Non-pigmented ciliary epithelial cell (primary cell): ENCODE measurements at regions not wholly inside any gene's neighbourhood (a gene's known extent, or its start where the extent isn't known, plus 50 kb on each side); places are given as distances from the start of the nearest gene placed in this dataset.
"Not testable (repeated sequence)": the region's sequence is repeated elsewhere in the genome, so short reads cannot be mapped to it uniquely, and the experiment has no call there.

Source experiments
- DNase-seq: peaks from one replicate; pipeline ENCODE4 v3.0.0-alpha.2; 2010; ENCODE audit warnings: low read depth

- no peak for DNase-seq
These were observed 228.9 kb upstream of the SEMA3D start for GRCh38 chr7:85415743-85416142.

DNA sequence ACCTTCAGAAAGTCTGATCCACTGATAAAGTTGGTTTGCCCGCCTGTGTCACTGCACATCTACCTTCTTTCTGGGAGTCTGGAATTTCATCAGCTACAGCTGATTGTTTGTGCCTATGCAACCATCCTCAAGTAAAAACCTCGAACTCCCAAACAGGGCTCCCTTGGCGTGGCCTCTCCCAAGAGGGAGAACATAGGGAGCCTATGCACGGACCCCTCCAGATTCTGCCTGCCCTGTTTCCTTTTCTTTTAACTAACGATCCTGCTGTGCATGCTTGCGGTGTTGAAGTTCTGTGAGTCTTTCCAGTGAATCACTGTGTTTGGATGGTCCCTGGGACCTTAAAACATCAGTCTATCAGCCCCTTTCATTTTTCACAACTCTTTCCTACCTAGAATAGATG is 226.9 kb upstream of the SEMA3D start:
- no peak for DNase-seq

GRCh38 chr7:85412912-85413311 is 226.1 kb upstream of the SEMA3D start:
- DNase-seq = no peak

DNA sequence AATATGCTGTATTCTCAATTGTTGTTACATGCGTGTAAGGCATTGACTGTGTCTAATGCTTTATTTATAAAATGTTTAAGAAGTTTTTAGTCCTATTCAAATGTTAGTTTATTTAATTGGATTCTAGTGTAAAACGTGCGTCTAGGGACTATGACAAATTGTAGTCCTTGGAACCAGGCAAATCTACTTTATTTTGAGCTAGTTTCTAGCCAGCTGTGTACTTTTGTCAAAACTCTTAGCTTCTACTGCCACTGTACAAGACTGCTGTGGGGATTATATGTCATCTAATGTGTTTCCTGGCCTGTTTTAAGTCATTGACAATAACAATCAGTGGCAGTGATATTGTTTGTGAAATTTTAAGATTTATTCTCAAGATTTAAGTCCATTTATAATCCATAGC is 220.5 kb upstream of the SEMA3D start:
- DNase-seq = no peak

DNA sequence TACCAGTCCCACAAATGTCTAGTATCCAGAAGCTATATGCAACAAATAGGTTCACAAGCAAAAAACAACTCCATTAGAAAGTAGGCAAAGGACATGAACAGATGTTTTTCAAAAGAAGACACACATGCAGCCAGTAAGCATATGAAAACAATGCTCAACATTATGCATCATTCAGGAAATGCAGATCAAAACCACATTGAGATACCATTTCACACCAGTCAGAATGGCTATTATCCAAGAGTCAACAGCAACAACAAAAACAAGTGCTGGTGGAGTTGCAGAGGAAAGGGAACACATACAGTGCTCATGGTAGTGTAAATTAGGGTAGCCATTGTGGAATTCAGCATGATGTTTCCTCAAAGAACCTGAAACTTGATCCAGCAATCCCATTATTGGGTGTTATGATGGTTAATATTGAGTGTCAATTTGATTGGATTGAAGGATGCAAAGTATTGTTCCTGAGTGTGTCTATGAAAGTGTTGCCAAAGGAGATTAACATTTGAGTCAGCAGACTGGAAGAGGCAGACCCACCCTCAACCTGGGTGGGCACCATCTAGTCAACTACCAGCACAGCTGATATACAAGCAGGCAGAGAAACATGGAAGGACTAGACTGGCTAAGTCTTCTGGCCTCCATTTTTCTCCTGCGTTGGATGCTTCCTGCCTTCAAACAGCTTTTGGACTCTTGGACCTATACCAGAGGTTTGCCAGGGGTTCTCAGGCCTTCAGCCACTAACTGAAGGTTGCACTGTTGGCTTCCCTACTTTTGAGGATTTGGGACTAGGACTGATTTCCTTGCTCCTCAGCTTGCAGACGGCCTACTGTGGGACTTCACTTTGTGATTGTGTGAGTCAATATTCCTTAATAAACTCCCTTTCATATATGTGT is 218.4 kb upstream of the SEMA3D start:
- no peak for DNase-seq

- DNase-seq = no peak
These were observed 209.8 kb upstream of the SEMA3D start for GRCh38 chr7:85396676-85397075.

GRCh38 chr7:85392789-85393188 is 205.9 kb upstream of the SEMA3D start:
- no peak for DNase-seq

DNA sequence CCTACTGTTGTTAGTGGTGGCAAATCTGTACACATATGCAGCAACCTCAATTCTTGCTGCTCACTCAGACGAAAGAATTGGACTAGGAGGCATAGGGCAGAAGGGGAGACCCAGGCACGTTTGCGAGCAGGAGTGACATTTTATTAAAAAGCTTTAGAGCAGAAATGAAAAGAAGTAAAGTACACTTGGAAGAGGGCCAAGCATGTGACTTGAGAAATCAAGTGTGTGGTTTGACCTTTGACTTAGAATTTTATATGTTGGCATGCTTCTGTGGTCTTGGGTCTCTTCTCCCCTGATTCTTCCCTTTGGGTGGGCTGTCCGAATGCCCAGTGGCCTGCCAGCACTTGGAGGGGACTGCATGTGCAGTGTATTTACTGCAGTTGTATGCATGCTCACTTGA is 205.5 kb upstream of the SEMA3D start:
- no peak for DNase-seq

DNA sequence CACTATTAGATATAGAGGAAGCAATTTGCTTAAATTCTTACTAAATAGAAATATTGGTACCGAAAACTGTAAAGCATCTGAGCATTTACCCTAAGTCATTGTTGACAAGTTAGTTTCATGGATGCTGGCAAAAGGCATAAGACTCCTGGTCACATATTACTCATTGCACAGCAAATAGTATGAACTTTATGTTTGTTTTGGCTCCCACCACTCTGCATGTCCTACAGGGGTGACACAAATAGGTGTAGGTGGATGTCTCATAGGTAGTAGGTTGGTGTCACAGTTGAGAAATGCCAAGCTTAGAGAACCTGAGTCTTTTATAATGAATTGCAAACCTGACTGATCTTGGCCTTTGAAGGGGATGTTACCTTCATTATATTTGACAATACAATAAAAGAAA is 199.6 kb upstream of the SEMA3D start:
- no peak for DNase-seq

GRCh38 chr7:85384392-85384791 is 197.5 kb upstream of the SEMA3D start:
- no peak for DNase-seq

DNA sequence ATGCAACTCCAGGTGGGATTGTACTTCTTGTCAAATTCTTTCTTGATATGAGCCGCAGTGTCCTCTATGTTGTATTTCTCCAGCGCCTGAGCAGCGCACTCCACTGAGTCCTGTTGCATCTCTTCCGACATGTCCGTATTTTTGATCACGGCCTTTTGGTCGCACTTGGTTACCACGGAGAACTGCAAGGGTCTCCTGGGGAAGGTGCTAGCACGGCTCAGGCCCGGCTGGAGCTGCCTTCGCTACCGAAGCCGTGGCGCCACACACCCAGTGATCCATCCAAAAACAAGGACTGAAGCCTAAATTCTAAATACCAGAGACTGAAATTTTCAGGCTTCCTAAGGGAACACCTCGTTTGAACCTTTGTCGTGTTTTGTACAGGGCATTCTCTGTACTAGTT is 194.4 kb upstream of the SEMA3D start:
- DNase-seq = no peak

GRCh38 chr7:85376589-85376988 is 189.7 kb upstream of the SEMA3D start:
- DNase-seq = no peak

GRCh38 chr7:85356916-85357315 is 170.1 kb upstream of the SEMA3D start:
- no peak for DNase-seq

GRCh38 chr7:85343484-85343883 is 156.6 kb upstream of the SEMA3D start:
- no peak for DNase-seq

DNA sequence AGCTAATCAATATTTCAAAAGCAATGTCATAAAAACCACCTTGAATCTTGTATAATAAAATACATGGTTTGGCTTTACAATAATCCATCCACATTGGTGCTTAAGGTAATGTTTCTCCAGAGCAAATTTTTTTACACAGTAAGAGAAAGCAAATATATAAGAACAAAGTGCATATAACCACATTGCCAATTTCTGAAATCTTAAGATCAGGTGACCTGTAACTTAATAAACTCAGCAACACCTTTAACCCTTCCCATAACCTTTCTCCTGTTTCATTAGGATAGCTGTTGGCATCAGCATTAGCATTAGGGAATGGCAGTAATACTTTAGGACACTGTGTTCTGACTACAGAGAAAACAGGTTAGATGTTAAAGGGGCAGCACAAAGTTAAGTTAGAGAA is 155.9 kb upstream of the SEMA3D start:
- DNase-seq = no peak

DNA sequence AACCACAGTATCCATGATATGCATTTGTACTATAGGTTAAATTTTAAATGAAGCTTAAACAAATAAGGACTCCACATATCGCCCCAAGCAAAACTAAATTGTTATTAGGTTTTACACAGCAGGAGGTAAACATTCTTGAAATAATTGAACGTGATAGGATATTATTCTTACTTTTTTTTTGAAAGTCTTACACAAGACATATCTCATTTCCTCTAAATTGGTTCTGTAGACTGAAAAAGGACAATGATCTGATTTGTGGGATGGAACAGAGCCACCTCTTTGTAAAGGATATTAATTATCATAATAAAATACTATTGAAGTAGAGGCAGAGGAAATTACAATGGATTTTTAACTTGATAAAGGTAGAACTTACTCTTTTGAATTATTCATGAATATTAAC is 155.1 kb upstream of the SEMA3D start:
- no peak for DNase-seq

DNA sequence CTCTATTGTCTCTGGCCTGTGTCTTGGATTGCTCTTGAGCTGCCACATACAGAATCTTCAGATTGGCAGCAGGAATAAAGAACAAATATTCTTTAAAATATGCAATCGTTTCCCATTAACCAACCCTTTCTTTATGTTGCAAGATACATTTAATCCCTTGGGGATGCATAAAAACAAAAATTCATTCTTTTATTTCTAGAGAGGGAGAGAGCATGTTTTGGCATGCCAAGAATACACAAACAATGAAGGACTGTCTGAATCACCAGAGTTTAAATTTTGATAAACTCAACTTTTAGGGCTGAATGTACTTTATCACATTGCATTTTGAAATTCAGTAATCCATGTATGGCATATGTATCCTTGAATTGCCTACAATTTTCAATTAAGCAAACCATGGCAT is 154.3 kb upstream of the SEMA3D start:
- no peak for DNase-seq

GRCh38 chr7:85336086-85336485 is 149.2 kb upstream of the SEMA3D start:
- DNase-seq = no peak

- DNase-seq = not testable (repeated sequence)
These were observed 148.3 kb upstream of the SEMA3D start for GRCh38 chr7:85335113-85335512.

- no peak for DNase-seq
These were observed 141.7 kb upstream of the SEMA3D start for GRCh38 chr7:85328456-85328998.

GRCh38 chr7:85324145-85324799 is 137.4 kb upstream of the SEMA3D start:
- DNase-seq = no peak

DNA sequence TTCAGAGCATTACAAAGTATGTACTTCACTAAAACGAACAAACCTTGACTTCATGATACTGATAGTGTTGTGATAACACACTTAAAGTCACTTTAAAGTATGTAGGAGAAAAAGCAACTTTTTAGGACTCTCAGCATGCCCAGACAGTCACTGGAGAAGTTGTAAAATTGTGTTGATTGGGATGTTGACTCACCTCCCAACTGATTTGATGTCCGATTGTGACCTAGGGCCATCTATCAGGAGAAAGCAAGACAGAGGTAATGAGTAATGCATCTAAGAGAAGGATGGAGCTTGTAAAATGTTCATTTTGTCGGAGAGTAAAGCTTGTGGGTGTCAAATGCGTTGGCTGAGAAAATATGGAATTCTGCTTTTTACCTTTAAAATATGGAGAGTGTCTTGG is 135.4 kb upstream of the SEMA3D start:
- no peak for DNase-seq

GRCh38 chr7:85320699-85321476 is 134.0 kb upstream of the SEMA3D start:
- DNase-seq = no peak
